ENCODE measurements at regions not wholly inside any gene's neighbourhood (a gene's known extent, or its start where the extent isn't known, plus 50 kb on each side); places are given as distances from the start of the nearest gene placed in this dataset.

DNA sequence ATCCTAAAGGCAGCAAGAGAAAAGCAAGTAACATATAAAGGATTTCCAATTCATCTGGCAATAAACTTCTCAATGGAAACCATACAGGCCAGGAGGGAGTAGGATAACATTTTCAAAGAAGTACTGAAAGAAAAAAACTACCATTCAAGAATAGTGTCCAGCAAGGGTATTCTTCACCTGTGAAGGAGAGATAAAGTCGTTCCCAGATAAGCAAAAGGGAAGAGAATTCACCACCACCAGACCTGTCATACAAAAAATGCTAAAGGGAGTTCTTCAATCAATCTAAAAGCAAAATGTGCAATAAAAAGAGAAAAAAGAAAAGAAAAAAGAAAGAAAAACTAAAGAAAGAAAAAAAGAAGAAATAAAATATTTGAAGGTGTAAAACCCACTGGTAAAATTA is 228.9 kb upstream of the AMIGO2 start:
- TF ChIP-seq, protein P1, sequence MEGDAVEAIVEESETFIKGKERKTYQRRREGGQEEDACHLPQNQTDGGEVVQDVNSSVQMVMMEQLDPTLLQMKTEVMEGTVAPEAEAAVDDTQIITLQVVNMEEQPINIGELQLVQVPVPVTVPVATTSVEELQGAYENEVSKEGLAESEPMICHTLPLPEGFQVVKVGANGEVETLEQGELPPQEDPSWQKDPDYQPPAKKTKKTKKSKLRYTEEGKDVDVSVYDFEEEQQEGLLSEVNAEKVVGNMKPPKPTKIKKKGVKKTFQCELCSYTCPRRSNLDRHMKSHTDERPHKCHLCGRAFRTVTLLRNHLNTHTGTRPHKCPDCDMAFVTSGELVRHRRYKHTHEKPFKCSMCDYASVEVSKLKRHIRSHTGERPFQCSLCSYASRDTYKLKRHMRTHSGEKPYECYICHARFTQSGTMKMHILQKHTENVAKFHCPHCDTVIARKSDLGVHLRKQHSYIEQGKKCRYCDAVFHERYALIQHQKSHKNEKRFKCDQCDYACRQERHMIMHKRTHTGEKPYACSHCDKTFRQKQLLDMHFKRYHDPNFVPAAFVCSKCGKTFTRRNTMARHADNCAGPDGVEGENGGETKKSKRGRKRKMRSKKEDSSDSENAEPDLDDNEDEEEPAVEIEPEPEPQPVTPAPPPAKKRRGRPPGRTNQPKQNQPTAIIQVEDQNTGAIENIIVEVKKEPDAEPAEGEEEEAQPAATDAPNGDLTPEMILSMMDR (IDR thresholded peaks at IDR 0.05; ENCODE audit: low read depth, low read length), result no peak
- TF ChIP-seq POLR2A (IDR thresholded peaks at IDR 0.05; ENCODE audit: extremely low read depth, insufficient read length) (no peak), MYC (IDR thresholded peaks at IDR 0.05; ENCODE audit: low read depth, low read length) (no peak)

All from NB4 (cell line).